HL-60 (cell line): ENCODE measurements at regions not wholly inside any gene's neighbourhood (a gene's known extent, or its start where the extent isn't known, plus 50 kb on each side); places are given as distances from the start of the nearest gene placed in this dataset.

Experiments used
- DNase-seq, 2 experiments: peaks; one replicate each; pipeline ENCODE4 v3.0.0-alpha.2; 2010 to 2020; ENCODE audit warnings: low read depth in 1 of 2, low spot score in 1 of 2
- H3K27ac ChIP-seq: fragments of 250-450 bp; sonication (Bioruptor Pico); replicated peaks from 2 replicates; pipeline ENCODE4 v1.5.1; 2020; ENCODE audit warnings: mild to moderate bottlenecking, moderate library complexity
- H3K27me3 ChIP-seq: fragments of 250-450 bp; sonication (Bioruptor Pico); 2 replicates; pipeline ENCODE4 v1.5.1; 2021; ENCODE audit warnings: mild to moderate bottlenecking, moderate library complexity; ENCODE audit not compliant: insufficient read depth, poor library complexity, severe bottlenecking
- H3K4me3 ChIP-seq: replicated peaks from 2 replicates; pipeline ENCODE4 v1.5.1; 2011; ENCODE audit warnings: mild to moderate bottlenecking, control low read depth, low read length; ENCODE audit not compliant: insufficient read depth
- GABPA ChIP-seq: IDR thresholded peaks from 2 replicates; pipeline ENCODE4 v1.6.1; 2012; ENCODE audit warnings: low read depth
- POLR2AphosphoS5 ChIP-seq: IDR thresholded peaks from 2 replicates; pipeline ENCODE4 v1.6.1; 2012; ENCODE audit warnings: low read depth
- REST ChIP-seq: IDR thresholded peaks from 2 replicates; pipeline ENCODE4 v1.6.1; 2012; ENCODE audit warnings: low read depth; ENCODE audit not compliant: insufficient replicate concordance
- SPI1 ChIP-seq: IDR thresholded peaks from 2 replicates; pipeline ENCODE4 v1.6.1; 2012; ENCODE audit warnings: low read depth, mild to moderate bottlenecking, borderline replicate concordance
- TF ChIP-seq, protein P1 (sequence below): IDR thresholded peaks from one replicate; pipeline ENCODE4 v1.5.1; 2011; ENCODE audit warnings: low read length, control low read depth, inconsistent platforms; ENCODE audit not compliant: insufficient read depth

DNA sequence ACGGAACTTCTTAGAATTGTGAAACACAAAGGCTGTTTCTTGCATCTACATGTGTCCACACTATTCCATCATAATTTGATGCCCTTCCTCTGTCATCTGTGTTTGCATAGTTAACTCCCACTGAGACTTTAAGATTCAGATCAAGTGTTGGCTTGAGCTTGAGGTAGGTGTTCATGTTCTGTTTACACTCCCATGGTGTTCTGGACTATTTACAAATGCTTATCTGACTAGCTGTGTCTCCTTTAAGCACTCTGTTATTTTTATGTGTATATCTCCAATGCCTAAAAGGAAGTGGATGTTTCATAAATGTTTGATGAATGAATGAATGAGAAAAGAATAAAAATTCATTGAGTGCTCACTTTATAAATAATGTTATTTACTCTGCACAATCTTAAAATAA is 622.7 kb downstream of the RAB28 start:
- no peak overlapping the region for H3K27ac ChIP-seq
- TF ChIP-seq, protein P1, sequence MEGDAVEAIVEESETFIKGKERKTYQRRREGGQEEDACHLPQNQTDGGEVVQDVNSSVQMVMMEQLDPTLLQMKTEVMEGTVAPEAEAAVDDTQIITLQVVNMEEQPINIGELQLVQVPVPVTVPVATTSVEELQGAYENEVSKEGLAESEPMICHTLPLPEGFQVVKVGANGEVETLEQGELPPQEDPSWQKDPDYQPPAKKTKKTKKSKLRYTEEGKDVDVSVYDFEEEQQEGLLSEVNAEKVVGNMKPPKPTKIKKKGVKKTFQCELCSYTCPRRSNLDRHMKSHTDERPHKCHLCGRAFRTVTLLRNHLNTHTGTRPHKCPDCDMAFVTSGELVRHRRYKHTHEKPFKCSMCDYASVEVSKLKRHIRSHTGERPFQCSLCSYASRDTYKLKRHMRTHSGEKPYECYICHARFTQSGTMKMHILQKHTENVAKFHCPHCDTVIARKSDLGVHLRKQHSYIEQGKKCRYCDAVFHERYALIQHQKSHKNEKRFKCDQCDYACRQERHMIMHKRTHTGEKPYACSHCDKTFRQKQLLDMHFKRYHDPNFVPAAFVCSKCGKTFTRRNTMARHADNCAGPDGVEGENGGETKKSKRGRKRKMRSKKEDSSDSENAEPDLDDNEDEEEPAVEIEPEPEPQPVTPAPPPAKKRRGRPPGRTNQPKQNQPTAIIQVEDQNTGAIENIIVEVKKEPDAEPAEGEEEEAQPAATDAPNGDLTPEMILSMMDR: no peak
- TF ChIP-seq GABPA: no peak
- no peak for TF ChIP-seq POLR2AphosphoS5
- no peak overlapping the region for H3K4me3 ChIP-seq
- no peaks in the 10 kb centered on the region for H3K27me3 ChIP-seq
- DNase-seq: no peak

DNA sequence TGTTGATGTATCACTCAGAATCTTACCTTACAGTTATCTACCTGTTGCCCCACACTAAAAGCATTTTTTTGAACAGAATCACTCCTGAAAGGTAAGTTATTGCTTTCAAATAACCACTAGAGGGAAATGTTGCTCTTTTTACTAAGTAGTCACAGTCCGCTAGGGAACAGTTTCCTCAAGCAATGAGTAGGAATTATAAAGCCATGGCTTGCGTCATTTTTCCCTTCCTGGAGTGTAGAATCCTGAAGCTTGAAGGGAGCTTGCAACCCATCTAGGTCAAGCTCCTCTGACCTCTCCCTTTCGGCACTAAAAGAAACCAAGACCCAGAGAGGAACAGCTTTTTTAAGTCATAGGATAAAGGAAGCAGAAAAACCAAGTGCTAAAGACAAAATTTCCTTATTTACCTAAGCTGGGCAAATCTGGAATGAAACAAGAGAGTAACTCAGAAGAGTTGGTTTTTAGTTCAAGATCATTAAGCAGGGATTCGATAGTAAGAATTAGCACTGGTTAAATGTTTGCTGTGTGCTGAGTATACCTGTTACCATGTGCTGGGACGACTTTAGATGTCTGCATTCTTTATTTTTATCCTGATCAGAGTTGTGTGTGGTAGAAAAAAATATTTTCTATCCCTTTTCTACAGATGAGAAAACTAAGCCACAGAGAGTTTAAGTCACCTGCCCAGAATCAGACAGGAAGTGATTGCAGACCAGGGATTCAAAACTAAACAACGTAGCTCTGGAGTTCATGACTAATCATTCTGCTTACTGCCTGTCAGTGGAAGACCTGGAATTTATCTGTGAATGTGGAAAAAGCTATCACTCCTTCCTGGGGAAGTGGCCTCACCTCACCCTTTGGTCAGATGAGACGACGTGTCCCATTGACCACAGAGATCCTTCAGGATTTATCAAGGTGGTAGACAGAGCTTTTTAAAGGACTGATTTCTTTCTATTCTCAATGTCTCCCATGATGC is 631.5 kb downstream of the RAB28 start:
- Histone ChIP-seq H3K4me3 (no peak overlapping the region), H3K27me3 (peaks cover 4% of the 10 kb centered on the region), H3K27ac (no peak overlapping the region)
- no peak for DNase-seq
- TF ChIP-seq POLR2AphosphoS5: no peak
- TF ChIP-seq, protein P1: no peak
- TF ChIP-seq SPI1: no peak
- no peak for TF ChIP-seq REST
- no peak for TF ChIP-seq GABPA

DNA sequence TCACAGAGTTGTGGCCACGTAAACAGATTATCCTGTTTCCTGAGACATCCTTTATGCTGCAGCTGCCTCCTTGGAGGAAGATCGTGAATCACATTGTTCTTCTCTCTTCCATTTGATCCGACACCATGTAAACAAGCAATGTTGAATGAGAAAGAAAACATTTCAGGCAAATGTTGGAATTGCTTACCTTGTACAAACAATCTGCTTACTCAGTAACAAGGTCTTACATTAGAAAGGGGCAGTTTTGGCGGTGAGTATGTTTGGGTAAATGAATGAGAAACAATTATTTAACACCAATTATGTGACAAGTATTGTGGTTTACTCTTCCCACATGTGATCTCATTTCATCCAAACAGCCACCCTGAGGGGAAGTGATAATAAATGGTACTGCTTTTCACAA is 637.8 kb downstream of the RAB28 start:
- no peak overlapping the region for H3K4me3 ChIP-seq
- no peak overlapping the region for H3K27ac ChIP-seq
- DNase-seq: no peak
- no peak for TF ChIP-seq REST
- TF ChIP-seq SPI1: no peak
- TF ChIP-seq POLR2AphosphoS5: no peak
- TF ChIP-seq GABPA: no peak
- TF ChIP-seq, protein P1: no peak
- H3K27me3 ChIP-seq: peaks cover 4% of the 10 kb centered on the region
